Dedifferentiated amniotic fluid mesenchymal stem cell (primary cell): ENCODE measurements at regions not wholly inside any gene's neighbourhood (a gene's known extent, or its start where the extent isn't known, plus 50 kb on each side); places are given as distances from the start of the nearest gene placed in this dataset.

Experiments used
- DNase-seq: peaks from one replicate; pipeline ENCODE4 v3.0.0-alpha.2; 2016; ENCODE audit errors: extremely low spot score

DNA sequence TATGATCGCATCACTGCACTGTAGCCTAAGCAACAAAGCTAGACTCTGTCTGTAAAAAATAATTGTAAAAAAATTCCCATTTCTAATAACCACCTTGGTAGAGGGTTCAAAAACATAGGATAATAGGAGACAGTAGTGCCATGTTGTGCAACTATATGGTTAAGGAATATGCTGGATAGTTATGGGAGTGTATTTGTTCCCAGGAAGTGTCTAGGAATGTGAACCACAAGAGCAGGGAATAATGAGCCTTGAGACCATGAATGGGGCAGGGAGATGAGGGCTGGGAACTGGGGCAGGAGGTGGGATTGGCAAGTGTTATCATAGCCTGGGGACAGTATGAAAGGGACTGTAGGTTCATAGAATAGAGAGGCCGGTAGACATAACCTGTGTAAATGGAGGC, 50.4 kb downstream of the RUSC2 start:
- no peak for DNase-seq

DNA sequence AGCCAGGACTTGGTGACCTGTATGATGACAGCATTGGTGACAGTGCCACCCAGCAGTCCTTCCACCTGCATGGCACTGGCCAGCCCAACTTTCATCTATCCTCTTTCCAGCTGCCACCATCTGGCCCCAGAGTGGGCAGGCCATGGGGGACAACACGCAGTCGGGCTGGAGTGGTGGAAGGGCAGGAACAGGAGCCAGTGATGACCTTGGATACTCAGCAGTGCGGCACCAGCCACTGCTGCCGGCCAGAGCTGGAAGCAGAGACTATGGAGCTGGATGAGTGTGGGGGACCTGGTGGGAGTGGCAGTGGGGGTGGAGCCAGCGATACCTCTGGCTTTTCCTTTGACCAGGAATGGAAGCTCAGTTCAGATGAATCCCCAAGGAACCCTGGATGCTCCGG, 56.9 kb downstream of the RUSC2 start:
- DNase-seq: no peak

DNA sequence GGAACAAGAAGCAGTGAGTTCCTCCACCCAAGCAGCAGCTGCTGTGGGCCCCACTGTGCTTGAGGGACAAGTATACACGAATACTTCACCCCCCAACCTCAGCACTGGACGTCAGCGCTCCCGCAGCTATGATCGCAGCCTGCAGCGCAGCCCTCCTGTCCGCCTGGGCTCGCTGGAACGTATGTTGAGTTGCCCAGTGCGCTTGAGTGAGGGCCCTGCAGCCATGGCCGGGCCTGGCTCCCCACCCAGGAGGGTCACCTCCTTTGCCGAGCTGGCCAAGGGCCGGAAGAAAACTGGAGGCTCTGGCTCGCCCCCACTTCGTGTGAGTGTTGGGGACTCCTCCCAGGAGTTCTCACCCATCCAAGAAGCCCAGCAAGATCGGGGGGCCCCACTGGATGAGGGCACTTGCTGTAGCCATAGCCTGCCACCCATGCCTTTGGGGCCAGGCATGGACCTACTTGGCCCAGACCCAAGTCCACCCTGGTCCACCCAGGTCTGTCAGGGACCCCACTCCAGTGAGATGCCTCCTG, 57.1 kb upstream of the TESK1 start:
- no peak for DNase-seq

DNA sequence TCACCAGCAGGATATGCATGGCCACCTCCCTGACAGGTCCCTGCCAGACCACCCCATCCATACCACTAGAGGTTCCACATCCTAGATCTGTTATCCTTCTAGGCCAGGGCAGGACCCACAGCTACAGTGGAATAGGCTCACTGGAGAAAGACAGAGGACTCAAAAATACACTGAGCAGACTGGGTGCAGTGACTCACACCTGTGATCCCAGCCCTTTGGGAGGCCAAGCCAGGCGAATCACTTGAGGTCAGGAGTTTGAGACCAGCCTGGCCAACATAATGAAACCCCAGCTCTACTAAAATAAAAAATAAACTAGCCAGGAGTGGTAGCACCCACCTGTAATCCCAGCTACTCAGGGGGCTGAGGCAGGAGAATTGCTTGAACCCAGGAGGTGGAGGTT, 56.5 kb upstream of the TESK1 start:
- DNase-seq: no peak

DNA sequence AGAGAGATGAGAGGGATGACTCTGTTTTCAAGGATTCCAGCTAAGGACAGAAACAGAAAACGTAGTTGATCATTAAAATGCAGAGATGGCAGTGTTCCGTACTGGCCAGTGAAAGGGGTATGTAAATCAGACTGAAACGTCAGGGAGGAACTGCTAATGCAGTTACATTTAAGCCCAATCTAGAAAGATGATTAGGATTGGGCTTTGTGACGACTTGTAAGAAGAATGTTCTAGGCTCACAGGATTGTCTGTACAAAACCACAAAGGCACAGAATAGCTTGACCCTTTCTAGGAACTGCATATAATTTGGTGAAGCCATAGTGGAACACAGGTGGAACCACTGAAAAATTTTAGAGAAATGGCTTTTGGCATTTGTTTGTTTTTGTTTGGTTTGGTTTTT, 55.6 kb upstream of the TESK1 start:
- no peak for DNase-seq

DNA sequence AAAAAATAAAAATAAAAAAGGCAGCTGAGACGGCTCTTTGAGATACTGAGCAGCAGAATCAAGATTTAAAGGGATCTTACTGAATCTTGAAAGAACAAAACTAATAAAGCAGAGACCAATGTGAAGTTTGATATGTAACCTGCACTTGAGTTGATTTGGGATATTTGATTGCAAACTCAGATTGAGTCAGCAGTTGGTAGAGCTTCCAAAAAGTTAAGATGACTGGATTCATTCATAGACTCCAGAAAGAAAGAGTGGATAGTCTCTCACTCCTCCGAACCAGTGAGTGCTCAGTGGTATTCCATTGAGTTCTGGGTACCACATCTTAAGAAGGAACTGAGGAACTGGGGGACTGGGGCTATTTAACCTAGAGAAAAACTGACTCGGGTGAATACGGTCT, 52.7 kb upstream of the TESK1 start:
- DNase-seq: no peak

DNA sequence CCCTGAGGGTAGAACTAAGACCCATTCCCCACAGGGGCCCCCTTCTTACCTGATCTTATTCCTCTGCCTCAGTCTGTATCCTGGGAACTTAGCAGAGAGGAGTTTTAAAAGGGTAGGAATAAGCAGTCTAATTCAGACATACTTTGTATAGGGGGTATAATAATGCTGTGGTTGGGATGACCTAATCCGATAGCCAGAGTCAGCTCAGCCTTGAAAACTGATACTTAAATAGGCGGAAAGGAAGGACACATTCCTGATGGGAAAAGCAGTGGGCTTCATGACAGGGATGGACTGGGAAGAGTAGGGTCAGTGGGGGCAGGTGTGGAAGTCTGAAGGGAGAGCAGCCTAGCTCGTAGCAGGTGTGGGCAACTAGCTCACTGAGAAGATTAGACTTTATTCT, 52.2 kb upstream of the TESK1 start:
- DNase-seq: no peak

DNA sequence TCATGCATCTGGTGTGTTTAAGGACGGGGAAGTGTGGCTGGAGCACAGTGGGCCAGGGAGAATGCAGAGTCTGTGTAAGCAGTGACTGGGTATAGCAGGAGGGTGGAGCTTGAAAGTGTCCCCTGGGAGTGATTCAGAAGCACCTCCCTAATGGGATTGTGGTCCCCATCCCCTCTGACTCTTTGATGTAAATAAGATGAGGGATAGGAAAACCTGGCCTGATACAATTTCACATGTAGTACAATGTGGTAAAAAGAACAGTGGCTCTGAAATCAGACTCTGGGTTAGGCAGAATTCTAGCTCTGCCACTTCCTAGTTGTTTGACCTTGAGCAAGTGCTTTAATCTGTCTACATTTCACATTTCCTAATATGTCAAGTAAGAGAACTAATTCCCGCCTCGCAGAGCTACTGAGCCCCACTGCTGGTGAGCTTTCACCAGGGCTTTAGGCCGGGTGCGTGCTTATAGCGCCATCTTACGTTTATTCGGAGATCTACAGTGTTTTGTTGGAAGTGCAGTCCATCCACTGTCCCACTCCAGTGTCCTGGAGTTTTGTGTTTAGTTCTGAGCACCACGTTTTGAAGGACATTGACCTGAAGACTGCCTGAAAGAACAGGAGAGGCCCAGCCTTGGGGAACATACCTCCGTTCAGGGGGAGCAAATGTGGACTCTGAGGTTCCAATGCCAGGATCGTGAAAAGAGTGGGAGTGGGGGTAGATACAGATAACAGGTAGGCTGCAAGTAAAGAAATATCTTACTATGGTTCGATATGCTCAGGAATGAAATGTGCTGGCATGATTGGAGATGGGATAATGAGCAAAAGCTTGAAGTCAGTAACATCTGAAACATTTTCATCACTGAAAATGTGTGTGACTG, 51.2 kb upstream of the TESK1 start:
- peak; percentile 77 for DNase-seq

DNA sequence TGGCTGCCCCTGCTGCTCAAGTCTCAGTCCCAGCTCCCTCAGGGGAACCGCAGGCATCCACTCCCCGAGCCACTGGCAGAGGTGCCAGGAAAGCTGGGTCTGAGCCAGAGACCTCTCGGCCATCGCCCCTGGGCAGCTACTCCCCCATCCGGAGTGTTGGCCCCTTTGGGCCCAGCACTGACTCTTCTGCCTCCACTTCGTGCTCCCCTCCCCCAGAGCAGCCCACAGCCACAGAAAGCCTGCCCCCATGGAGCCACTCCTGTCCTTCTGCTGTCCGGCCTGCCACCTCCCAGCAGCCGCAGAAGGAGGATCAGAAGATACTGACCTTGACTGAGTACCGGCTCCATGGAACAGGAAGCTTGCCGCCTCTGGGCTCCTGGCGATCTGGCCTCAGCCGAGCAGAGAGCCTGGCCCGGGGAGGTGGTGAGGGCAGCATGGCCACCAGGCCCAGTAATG, 49.8 kb upstream of the TESK1 start:
- DNase-seq: no peak
